ENCODE measurements at regions not wholly inside any gene's neighbourhood (a gene's known extent, or its start where the extent isn't known, plus 50 kb on each side); places are given as distances from the start of the nearest gene placed in this dataset.
A peak's percentile ranks its signal among the peaks of the same experiment; 100 is the strongest.

DNA sequence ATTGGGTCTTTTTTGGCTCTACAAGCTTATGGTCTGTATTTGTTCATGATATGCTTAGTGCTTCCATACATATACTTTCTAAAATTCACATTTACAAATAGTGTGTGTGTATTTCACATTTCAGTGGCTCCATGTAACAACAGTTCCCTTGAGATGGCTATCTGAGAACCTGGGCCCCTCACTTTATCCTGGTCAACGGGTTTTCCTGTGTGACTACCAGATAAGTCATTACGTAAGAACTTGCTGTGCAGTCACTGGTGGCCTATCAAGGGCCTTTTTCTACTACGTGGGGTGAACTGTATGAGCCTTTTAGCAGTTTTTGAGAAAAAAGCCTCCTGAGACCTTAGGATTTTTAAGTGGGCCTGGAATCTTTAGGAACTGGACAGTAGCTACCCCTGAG, 454.1 kb downstream of the PCNX1 start (continued):
- TF ChIP-seq, protein P1, sequence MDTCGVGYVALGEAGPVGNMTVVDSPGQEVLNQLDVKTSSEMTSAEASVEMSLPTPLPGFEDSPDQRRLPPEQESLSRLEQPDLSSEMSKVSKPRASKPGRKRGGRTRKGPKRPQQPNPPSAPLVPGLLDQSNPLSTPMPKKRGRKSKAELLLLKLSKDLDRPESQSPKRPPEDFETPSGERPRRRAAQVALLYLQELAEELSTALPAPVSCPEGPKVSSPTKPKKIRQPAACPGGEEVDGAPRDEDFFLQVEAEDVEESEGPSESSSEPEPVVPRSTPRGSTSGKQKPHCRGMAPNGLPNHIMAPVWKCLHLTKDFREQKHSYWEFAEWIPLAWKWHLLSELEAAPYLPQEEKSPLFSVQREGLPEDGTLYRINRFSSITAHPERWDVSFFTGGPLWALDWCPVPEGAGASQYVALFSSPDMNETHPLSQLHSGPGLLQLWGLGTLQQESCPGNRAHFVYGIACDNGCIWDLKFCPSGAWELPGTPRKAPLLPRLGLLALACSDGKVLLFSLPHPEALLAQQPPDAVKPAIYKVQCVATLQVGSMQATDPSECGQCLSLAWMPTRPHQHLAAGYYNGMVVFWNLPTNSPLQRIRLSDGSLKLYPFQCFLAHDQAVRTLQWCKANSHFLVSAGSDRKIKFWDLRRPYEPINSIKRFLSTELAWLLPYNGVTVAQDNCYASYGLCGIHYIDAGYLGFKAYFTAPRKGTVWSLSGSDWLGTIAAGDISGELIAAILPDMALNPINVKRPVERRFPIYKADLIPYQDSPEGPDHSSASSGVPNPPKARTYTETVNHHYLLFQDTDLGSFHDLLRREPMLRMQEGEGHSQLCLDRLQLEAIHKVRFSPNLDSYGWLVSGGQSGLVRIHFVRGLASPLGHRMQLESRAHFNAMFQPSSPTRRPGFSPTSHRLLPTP (IDR thresholded peaks at IDR 0.05; ENCODE audit: borderline replicate concordance, extremely low read depth, insufficient read length), result no peak
- no peak for TF ChIP-seq PBX2 (CRISPR knock-in tag; IDR thresholded peaks at IDR 0.05; ENCODE audit: low read depth)
- no peak for TF ChIP-seq PBX2 (tag; conservative IDR thresholded peaks at IDR 0.05; ENCODE audit: low read depth)
- TF ChIP-seq, protein P2, sequence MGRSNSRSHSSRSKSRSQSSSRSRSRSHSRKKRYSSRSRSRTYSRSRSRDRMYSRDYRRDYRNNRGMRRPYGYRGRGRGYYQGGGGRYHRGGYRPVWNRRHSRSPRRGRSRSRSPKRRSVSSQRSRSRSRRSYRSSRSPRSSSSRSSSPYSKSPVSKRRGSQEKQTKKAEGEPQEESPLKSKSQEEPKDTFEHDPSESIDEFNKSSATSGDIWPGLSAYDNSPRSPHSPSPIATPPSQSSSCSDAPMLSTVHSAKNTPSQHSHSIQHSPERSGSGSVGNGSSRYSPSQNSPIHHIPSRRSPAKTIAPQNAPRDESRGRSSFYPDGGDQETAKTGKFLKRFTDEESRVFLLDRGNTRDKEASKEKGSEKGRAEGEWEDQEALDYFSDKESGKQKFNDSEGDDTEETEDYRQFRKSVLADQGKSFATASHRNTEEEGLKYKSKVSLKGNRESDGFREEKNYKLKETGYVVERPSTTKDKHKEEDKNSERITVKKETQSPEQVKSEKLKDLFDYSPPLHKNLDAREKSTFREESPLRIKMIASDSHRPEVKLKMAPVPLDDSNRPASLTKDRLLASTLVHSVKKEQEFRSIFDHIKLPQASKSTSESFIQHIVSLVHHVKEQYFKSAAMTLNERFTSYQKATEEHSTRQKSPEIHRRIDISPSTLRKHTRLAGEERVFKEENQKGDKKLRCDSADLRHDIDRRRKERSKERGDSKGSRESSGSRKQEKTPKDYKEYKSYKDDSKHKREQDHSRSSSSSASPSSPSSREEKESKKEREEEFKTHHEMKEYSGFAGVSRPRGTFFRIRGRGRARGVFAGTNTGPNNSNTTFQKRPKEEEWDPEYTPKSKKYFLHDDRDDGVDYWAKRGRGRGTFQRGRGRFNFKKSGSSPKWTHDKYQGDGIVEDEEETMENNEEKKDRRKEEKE (IDR thresholded peaks at IDR 0.05; ENCODE audit: borderline replicate concordance in 1 of 2, control insufficient read depth in 1 of 2, low read depth in 2 of 2, low read length in 1 of 2), result no peak
- TF ChIP-seq KLF16 (IDR thresholded peaks at IDR 0.05), result 0 out of 2 replicates have a peak, but pooled peaks have one; percentile 19
- TF ChIP-seq, protein P3, sequence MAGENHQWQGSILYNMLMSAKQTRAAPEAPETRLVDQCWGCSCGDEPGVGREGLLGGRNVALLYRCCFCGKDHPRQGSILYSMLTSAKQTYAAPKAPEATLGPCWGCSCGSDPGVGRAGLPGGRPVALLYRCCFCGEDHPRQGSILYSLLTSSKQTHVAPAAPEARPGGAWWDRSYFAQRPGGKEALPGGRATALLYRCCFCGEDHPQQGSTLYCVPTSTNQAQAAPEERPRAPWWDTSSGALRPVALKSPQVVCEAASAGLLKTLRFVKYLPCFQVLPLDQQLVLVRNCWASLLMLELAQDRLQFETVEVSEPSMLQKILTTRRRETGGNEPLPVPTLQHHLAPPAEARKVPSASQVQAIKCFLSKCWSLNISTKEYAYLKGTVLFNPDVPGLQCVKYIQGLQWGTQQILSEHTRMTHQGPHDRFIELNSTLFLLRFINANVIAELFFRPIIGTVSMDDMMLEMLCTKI (IDR thresholded peaks at IDR 0.05; ENCODE audit: partially characterized antibody), result no peak
- no peak for TF ChIP-seq ELF4 (CRISPR knock-in tag; IDR thresholded peaks at IDR 0.05)
- TF ChIP-seq SRSF3 (IDR thresholded peaks at IDR 0.05; ENCODE audit: insufficient read depth, low read length), result no peak
- no peak for TF ChIP-seq ZNF121 (CRISPR knock-in tag; conservative IDR thresholded peaks at IDR 0.05)
- TF ChIP-seq ZFX (CRISPR knock-in tag; IDR thresholded peaks at IDR 0.05), result no peak
- no peak for TF ChIP-seq CEBPZ (IDR thresholded peaks at IDR 0.05; ENCODE audit: borderline replicate concordance, low read depth, low read length)
- no peak for TF ChIP-seq KAT2B (IDR thresholded peaks at IDR 0.05; ENCODE audit: low read depth, low read length)
- no peak for TF ChIP-seq XRCC4 (IDR thresholded peaks at IDR 0.05; ENCODE audit: extremely low read depth, insufficient read depth, insufficient read length)
- peak; percentile 78 for TF ChIP-seq CREM (IDR thresholded peaks at IDR 0.05; ENCODE audit: low read depth)

Measured in K562 (cell line).